SK-N-SH treated with all-trans-retinoic acid at 6 μM for 48 hours (cell line): ENCODE measurements at regions not wholly inside any gene's neighbourhood (a gene's known extent, or its start where the extent isn't known, plus 50 kb on each side); places are given as distances from the start of the nearest gene placed in this dataset.

Experiments used
- BACH2 ChIP-seq: fragments of 250-450 bp; sonication (Bioruptor Pico); IDR thresholded peaks from 2 replicates; pipeline ENCODE4 v1.9.0; 2021; ENCODE audit warnings: mild to moderate bottlenecking, borderline replicate concordance
- ESRRG ChIP-seq: fragments of 250-450 bp; sonication (Bioruptor Pico); IDR thresholded peaks from 2 replicates; pipeline ENCODE4 v1.6.1; 2021; ENCODE audit warnings: mild to moderate bottlenecking
- ISL1 ChIP-seq: fragments of 250-450 bp; sonication (Bioruptor Pico); IDR thresholded peaks from 2 replicates; pipeline ENCODE4 v2.1.2; 2022; ENCODE audit warnings: mild to moderate bottlenecking, moderate library complexity
- PATZ1 ChIP-seq: fragments of 250-450 bp; sonication (Bioruptor Pico); IDR thresholded peaks from 2 replicates; pipeline ENCODE4 v1.8.0; 2020; ENCODE audit warnings: mild to moderate bottlenecking, moderate library complexity, borderline replicate concordance
- POU6F1 ChIP-seq: fragments of 250-450 bp; sonication (Bioruptor Pico); IDR thresholded peaks from 2 replicates; pipeline ENCODE4 v1.8.0; 2021; ENCODE audit warnings: low read depth, mild to moderate bottlenecking, moderate library complexity, borderline replicate concordance
- PPARA ChIP-seq: fragments of 250-450 bp; sonication (Bioruptor Pico); IDR thresholded peaks from 2 replicates; pipeline ENCODE4 v1.5.0; 2020; ENCODE audit warnings: mild to moderate bottlenecking, borderline replicate concordance
- RARB ChIP-seq: fragments of 250-450 bp; sonication (Bioruptor Pico); IDR thresholded peaks from 2 replicates; pipeline ENCODE4 v1.8.0; 2021; ENCODE audit warnings: mild to moderate bottlenecking, moderate library complexity
- TCF4 ChIP-seq: fragments of 250-450 bp; sonication (Bioruptor Pico); IDR thresholded peaks from 2 replicates; pipeline ENCODE4 v1.8.0; 2021; ENCODE audit warnings: mild to moderate bottlenecking, moderate library complexity, borderline replicate concordance
- TOX ChIP-seq: fragments of 250-450 bp; sonication (Bioruptor Pico); IDR thresholded peaks from 2 replicates; pipeline ENCODE4 v1.8.0; 2021; ENCODE audit warnings: mild to moderate bottlenecking, moderate library complexity, borderline replicate concordance
- ZC3H10 ChIP-seq: fragments of 250-450 bp; sonication (Bioruptor Pico); IDR thresholded peaks from 2 replicates; pipeline ENCODE4 v1.5.1; 2021; ENCODE audit warnings: mild to moderate bottlenecking, moderate library complexity
- ZFP30 ChIP-seq: fragments of 450-650 bp; formaldehyde crosslinking; IDR thresholded peaks from 2 replicates; pipeline ENCODE4 v1.5.0; 2022; ENCODE audit warnings: mild to moderate bottlenecking, moderate library complexity
- ZNF565 ChIP-seq: fragments of 450-650 bp; formaldehyde crosslinking; conservative IDR thresholded peaks from 2 replicates; pipeline ENCODE4 v1.5.0; 2020; ENCODE audit warnings: low read depth, mild to moderate bottlenecking, moderate library complexity

- TF ChIP-seq TCF4 (CRISPR knock-in tag) = no peak
- TF ChIP-seq PATZ1 = no peak
- no peak for TF ChIP-seq ZNF565 (CRISPR knock-in tag)
- no peak for TF ChIP-seq RARB (CRISPR knock-in tag)
- TF ChIP-seq PPARA (CRISPR knock-in tag) = no peak
- TF ChIP-seq BACH2 (CRISPR knock-in tag) = no peak
- TF ChIP-seq ZFP30 (CRISPR knock-in tag) = no peak
- TF ChIP-seq POU6F1 (CRISPR knock-in tag) = no peak
- no peak for TF ChIP-seq ISL1 (CRISPR knock-in tag)
- TF ChIP-seq ESRRG (CRISPR knock-in tag) = no peak
- no peak for TF ChIP-seq ZC3H10 (CRISPR knock-in tag)
- no peak for TF ChIP-seq TOX (CRISPR knock-in tag)
Measured at GRCh38 chr6:139905404-139906052, 531.1 kb upstream of the CITED2 start.
